Heart right ventricle (tissue), 16 donors: ENCODE measurements at regions not wholly inside any gene's neighbourhood (a gene's known extent, or its start where the extent isn't known, plus 50 kb on each side); places are given as distances from the start of the nearest gene placed in this dataset.

Experiments used
- ATAC-seq, 8 donors: fragments of 200-7000 bp; cut with Tn5 transposase; one replicate each; pipeline ENCODE4 v1.9.1; 2020; ENCODE audit warnings: mild to moderate bottlenecking in 8 of 8, moderate library complexity in 8 of 8, moderate number of reproducible peaks in 1 of 8
- DNase-seq, 2 donors: peaks; one replicate each; pipeline ENCODE4 v3.0.0-alpha.2; 2020
- H3K27ac ChIP-seq, 10 donors: fragments of 200-600 bp; sonication (generic) in 2 of 10; one replicate each; pipeline versions ENCODE4 v1.5.0 to v1.8.0; 2020 to 2022; ENCODE audit warnings: mild to moderate bottlenecking in 3 of 10
- H3K27me3 ChIP-seq, 7 donors: fragments of 200-600 bp; one replicate each; pipeline ENCODE4 v1.8.0; 2021 to 2022; ENCODE audit warnings: mild to moderate bottlenecking in 2 of 7
- H3K36me3 ChIP-seq, 9 donors: fragments of 200-600 bp; sonication (generic) in 1 of 9; one replicate each; pipeline versions ENCODE4 v1.5.0 to v1.8.0; 2020 to 2022; ENCODE audit warnings: mild to moderate bottlenecking in 2 of 9
- H3K4me1 ChIP-seq, 9 donors: fragments of 200-600 bp; sonication (generic) in 1 of 9; one replicate each; pipeline versions ENCODE4 v1.5.0 to v1.8.0; 2020 to 2022; ENCODE audit warnings: mild to moderate bottlenecking in 4 of 9
- H3K4me3 ChIP-seq, 10 donors: fragments of 200-600 bp; sonication (generic) in 2 of 10; one replicate each; pipeline versions ENCODE4 v1.5.0 to v1.8.0; 2020 to 2022; ENCODE audit warnings: mild to moderate bottlenecking in 7 of 10, moderate library complexity in 2 of 10
- H3K9me3 ChIP-seq, 11 donors: fragments of 200-600 bp in 10 of 11; sonication (generic) in 2 of 11; one replicate each; pipeline versions ENCODE4 v1.5.0 to v1.8.0; 2013 to 2022; ENCODE audit warnings: mild to moderate bottlenecking in 2 of 11, control low read depth in 1 of 11, moderate library complexity in 1 of 11
- CTCF ChIP-seq, 9 donors: fragments of 200-600 bp; sonication (generic) in 2 of 9; IDR thresholded peaks; one replicate each; pipeline versions ENCODE4 v1.5.0 to v1.8.0; 2021 to 2022; ENCODE audit warnings: antibody characterized with exemption in 9 of 9, mild to moderate bottlenecking in 5 of 9, moderate library complexity in 1 of 9
- WGBS, 2 donors: extraction: QIAGEN DNeasy Blood & Tissue Kit; methylation state at CpG; one replicate each; pipeline ENCODE4 v1.1.7; 2013; ENCODE audit warnings: inconsistent platforms in 1 of 2; 5-methylcytosine and 5-hydroxymethylcytosine counted together
- intact Hi-C, 10 donors: fragments of 100-400 bp; cut with DNase I; formaldehyde crosslinking; loops; one replicate each; pipeline versions ENCODE4 v1.11.1 to v1.14.2; 2022
- donor health status: Arrhythmogenic right ventricular cardiomyopathy.
- donor health status: ischemic (EF 13 %, LVEDD 7.1; RV severe dilation, severe dysfunction).
- donor health status: healthy with polysubstance abuse.
- donor health status: DM: no; HTN: yes; CAD: no.
- donor health status: DM: no; HTN: no; CAD: no.
- donor health status: ischemic (EF 25% LVEDD 6.9; RV normal size, moderate dysfunction).
- donor health status: ischemic (EF 25% LVEDD 5.7; RV mildly dilated, moderate dysfunction).
- donor health status: healthy.
- donor health status: DM: yes; HTN: yes; CAD: no.
- donor health status: Ischemic cardiomyopathy.
- donor health status: ischemic (EF 35%, LVEDD 5.7; RV mildly dilated, moderate dysfunction).
- donor health status: nonischemic (EF 11% LVEDD 7.7; RV severe dilation, severe dysfunction).
- donor health status: DM: yes; HTN: yes; CAD: no.
- donor health status: PGD.
- donor health status: ischemic (EF 29% LVEDD 5.4; RV normal size, mild dysfunction).
- donor health status: nonischemic (EF 23%, LVEDD 6.1; RV moderate dilation, normal function).

DNA sequence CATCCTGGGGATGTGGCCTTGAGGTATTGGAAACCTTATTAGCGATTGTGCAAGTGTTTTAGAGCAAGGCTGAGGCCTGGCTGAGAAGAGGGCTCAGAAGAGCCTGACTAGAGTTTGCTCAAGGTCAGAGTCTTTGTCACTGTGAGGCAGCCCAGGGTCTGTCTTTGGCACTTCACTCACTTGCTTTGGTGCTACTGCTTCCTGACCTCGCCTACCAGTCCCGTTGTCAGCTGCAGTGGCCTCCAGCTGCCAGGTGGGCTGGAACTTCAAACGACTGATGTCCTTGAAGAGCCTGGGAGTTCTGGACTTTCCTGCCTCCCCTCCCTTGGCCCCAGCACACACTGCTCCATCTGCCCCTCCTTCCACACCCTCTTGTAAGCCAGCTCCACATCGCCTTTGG is 228.0 kb downstream of the SNX18 start:
- ATAC-seq = no peak
- no peaks in the 10 kb centered on the region for H3K27me3 ChIP-seq
- no peak for TF ChIP-seq CTCF (IDR thresholded peaks at IDR 0.05)
- H3K4me1 ChIP-seq = peaks cover 0 to 45% (median 21%) of the 10 kb centered on the region in 9 donors
- no peaks in the 10 kb centered on the region for H3K36me3 ChIP-seq
- H3K27ac ChIP-seq = peak overlapping the region in 1 of 10 donors; percentile 93
- H3K4me3 ChIP-seq = no peak overlapping the region
- WGBS, 2 donors = 64 to 65% methylated on average over 5 of the region's 5 CpGs
- no peak for DNase-seq
- intact Hi-C loops = loop anchor here in 4 of 10 donors (10.0 kb wide), 2 partner anchors 99 to 231 kb away; partner anchors contain the start of gene SNX18 (in 3 of the 4)
- no peaks in the 10 kb centered on the region for H3K9me3 ChIP-seq

DNA sequence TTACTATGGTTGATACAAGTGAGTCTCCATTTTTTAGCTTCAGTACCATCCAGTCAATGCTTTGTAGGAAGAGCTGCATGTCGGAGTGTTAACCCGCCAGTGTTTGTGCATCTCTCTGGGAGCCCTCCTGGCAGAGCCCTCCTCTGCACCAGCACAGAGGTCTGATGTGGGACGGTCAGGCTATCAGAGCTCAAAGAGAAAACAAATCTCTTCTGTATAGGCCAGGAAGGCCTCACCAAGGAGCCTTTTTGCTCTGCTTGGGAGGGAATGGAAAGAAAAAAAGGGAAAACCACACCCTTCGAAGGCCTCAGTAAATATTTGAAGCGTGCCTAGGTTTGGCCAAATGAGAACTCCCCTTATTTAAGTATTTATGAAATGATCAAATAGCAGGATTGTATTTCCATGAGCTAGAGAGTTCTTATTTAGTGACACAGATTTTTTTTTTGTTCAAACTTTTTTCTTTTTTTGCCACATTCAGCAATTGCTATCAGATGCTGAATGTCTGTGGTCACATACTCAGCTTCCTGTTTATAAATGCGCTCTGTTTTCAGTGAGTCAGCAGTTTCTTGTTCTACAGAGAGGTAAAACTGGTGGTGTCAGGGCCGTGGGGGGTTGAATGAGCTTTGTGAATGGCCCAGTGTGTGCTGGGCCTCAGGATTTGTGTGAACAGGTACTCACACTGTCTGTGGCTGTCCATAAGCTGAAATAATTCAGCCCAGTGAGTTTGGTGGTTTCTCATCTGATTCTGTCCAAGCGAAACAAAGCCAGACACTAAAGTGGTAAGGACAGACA is 226.6 kb downstream of the SNX18 start:
- Histone ChIP-seq H3K9me3 (no peaks in the 10 kb centered on the region), H3K36me3 (no peaks in the 10 kb centered on the region)
- intact Hi-C loops = loop anchor here in 7 of 10 donors (2.0 to 10.0 kb wide), 5 partner anchors 101 to 229 kb away; partner anchors contain the start of gene SNX18 (in 6 of the 7)

DNA sequence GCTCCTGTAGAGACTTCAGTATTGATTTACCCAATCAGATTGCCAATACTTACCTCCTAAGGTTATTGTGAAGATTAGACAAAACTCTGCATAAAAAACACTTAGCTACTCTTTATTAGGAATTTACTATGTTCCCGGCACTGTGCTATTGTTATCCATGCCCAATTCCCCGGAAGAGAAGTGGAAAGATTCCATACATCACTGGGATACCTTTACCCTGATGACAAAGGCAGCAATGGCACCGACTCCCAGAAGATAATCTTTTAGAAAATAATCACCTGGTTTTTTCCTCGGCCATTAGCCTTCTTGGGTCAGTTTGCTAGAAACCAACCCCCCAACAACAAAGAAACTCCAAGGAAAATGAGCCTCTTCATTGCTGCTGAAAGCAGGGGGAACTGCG is 226.0 kb downstream of the SNX18 start:
- TF ChIP-seq CTCF (IDR thresholded peaks at IDR 0.05) = no peak
- peaks cover 0 to 50% (median 21%) of the 10 kb centered on the region in 9 donors for H3K4me1 ChIP-seq
- no peaks in the 10 kb centered on the region for H3K27me3 ChIP-seq
- intact Hi-C loops = loop anchor here in 7 of 10 donors (2.0 to 10.0 kb wide), 5 partner anchors 101 to 229 kb away; partner anchors contain the start of gene SNX18 (in 6 of the 7)
- peak overlapping the region in 7 of 10 donors; percentile 2 to 93 (median 50) for H3K27ac ChIP-seq
- H3K9me3 ChIP-seq = no peaks in the 10 kb centered on the region
- H3K36me3 ChIP-seq = no peaks in the 10 kb centered on the region
- no peak for ATAC-seq
- WGBS, 2 donors = 72 to 84% methylated on average over 5 of the region's 5 CpGs
- H3K4me3 ChIP-seq = no peak overlapping the region
- DNase-seq = no peak

More for the DNA sequence above, 226.6 kb downstream of the SNX18 start:
- 72 to 85% methylated on average over 8 of the region's 8 CpGs for WGBS, 2 donors
- Histone ChIP-seq H3K27me3 (no peaks in the 10 kb centered on the region), H3K4me1 (peaks cover 0 to 45% (median 21%) of the 10 kb centered on the region in 9 donors), H3K27ac (peak overlapping the region in 8 of 10 donors; percentile 15 to 93 (median 46)), H3K4me3 (no peak overlapping the region)
- DNase-seq (no peak), ATAC-seq (peak in 7 of 8 donors; percentile 41 to 81 (median 71))
- no peak for TF ChIP-seq CTCF (IDR thresholded peaks at IDR 0.05)

GRCh38 chr5:54742417-54742891 is 224.9 kb downstream of the SNX18 start:
- H3K27me3 ChIP-seq = no peaks in the 10 kb centered on the region
- no peaks in the 10 kb centered on the region for H3K36me3 ChIP-seq
- peak in 1 of 2 donors; percentile 26 for DNase-seq
- H3K9me3 ChIP-seq = no peaks in the 10 kb centered on the region
- H3K4me3 ChIP-seq = no peak overlapping the region
- peak in 6 of 8 donors; percentile 30 to 56 (median 46) for ATAC-seq
- intact Hi-C loops = loop anchor here in 7 of 10 donors (2.0 to 10.0 kb wide), 5 partner anchors 102 to 228 kb away; partner anchors contain the start of gene SNX18 (in 6 of the 7)
- WGBS, 2 donors = 24 to 26% methylated on average over 7 of the region's 7 CpGs
- H3K27ac ChIP-seq = peak overlapping the region in 2 of 10 donors; percentile 19 to 93
- TF ChIP-seq CTCF (IDR thresholded peaks at IDR 0.05) = peak in 6 of 9 donors; percentile 16 to 54 (median 36)
- peaks cover 0 to 60% (median 25%) of the 10 kb centered on the region in 9 donors for H3K4me1 ChIP-seq
